ENCODE measurements at regions not wholly inside any gene's neighbourhood (a gene's known extent, or its start where the extent isn't known, plus 50 kb on each side); places are given as distances from the start of the nearest gene placed in this dataset.

- 55 to 79% (median 74%) methylated on average over 3 of the region's 3 CpGs for WGBS, 4 donors
- Histone ChIP-seq H3K27me3 (no peaks in the 10 kb centered on the region), H3K27ac (no peak overlapping the region), H3K9me3 (peaks cover 0 to 21% (median 13%) of the 10 kb centered on the region in 12 donors), H3K4me3 (no peak overlapping the region), H3K36me3 (no peaks in the 10 kb centered on the region), H3K4me1 (no peaks in the 10 kb centered on the region)
- ATAC-seq (no peak), DNase-seq (no peak)
- TF ChIP-seq POLR2A (IDR thresholded peaks at IDR 0.05) = no peak
- TF ChIP-seq, protein P1, sequence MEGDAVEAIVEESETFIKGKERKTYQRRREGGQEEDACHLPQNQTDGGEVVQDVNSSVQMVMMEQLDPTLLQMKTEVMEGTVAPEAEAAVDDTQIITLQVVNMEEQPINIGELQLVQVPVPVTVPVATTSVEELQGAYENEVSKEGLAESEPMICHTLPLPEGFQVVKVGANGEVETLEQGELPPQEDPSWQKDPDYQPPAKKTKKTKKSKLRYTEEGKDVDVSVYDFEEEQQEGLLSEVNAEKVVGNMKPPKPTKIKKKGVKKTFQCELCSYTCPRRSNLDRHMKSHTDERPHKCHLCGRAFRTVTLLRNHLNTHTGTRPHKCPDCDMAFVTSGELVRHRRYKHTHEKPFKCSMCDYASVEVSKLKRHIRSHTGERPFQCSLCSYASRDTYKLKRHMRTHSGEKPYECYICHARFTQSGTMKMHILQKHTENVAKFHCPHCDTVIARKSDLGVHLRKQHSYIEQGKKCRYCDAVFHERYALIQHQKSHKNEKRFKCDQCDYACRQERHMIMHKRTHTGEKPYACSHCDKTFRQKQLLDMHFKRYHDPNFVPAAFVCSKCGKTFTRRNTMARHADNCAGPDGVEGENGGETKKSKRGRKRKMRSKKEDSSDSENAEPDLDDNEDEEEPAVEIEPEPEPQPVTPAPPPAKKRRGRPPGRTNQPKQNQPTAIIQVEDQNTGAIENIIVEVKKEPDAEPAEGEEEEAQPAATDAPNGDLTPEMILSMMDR (IDR thresholded peaks at IDR 0.05) = no peak
- intact Hi-C loops (cut with DNase I) = no loop called here
Measured at GRCh38 chr7:69019437-69019836, 578.8 kb upstream of the AUTS2 start.

DNA sequence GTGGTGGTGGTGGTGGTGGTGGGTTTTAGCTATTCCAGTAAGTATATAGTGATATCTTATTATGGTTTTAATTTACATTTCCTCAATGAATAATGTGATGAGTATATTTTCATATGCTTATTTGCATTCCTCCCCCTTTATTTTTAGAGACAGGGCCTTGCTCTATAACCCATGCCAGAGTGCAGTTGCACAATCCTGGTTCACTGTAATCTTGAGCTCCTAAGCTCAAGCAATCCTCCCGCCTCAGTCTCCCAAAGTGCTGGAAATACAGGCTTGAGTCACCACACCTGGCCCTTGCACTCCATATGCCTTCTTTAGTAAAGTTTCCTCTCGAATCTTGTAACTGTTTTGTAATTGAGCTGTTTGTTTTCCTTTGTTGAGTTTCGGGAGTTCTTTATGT is 577.7 kb upstream of the AUTS2 start:
- no peaks in the 10 kb centered on the region for H3K27me3 ChIP-seq
- DNase-seq (no peak), ATAC-seq (no peak)
- H3K27ac ChIP-seq = no peak overlapping the region
- intact Hi-C loops (cut with DNase I) = no loop called here
- no peak overlapping the region for H3K4me3 ChIP-seq
- H3K36me3 ChIP-seq = no peaks in the 10 kb centered on the region
- H3K4me1 ChIP-seq = no peaks in the 10 kb centered on the region
- 84 to 89% (median 86%) methylated on average over 3 of the region's 3 CpGs for WGBS, 4 donors
- no peak for TF ChIP-seq POLR2A (IDR thresholded peaks at IDR 0.05)
- TF ChIP-seq, protein P1 (IDR thresholded peaks at IDR 0.05) = no peak
- H3K9me3 ChIP-seq = peaks cover 0 to 21% (median 13%) of the 10 kb centered on the region in 12 donors

GRCh38 chr7:69025249-69025648 is 573.0 kb upstream of the AUTS2 start:
- no peak for ATAC-seq
- Histone ChIP-seq H3K27ac (no peak overlapping the region), H3K9me3 (peaks cover 0 to 6% (median 0%) of the 10 kb centered on the region in 12 donors), H3K4me3 (no peak overlapping the region), H3K27me3 (no peaks in the 10 kb centered on the region), H3K36me3 (no peaks in the 10 kb centered on the region), H3K4me1 (no peaks in the 10 kb centered on the region)
- TF ChIP-seq POLR2A (IDR thresholded peaks at IDR 0.05) = no peak
- TF ChIP-seq, protein P1 (IDR thresholded peaks at IDR 0.05) = no peak
- intact Hi-C loops (cut with DNase I) = no loop called here
- no peak for DNase-seq
- 66 to 81% (median 70%) methylated on average over 5 of the region's 5 CpGs for WGBS, 4 donors

- Histone ChIP-seq H3K27me3 (no peaks in the 10 kb centered on the region), H3K27ac (no peak overlapping the region)
- TF ChIP-seq, protein P1 (IDR thresholded peaks at IDR 0.05) = no peak
- TF ChIP-seq POLR2A (IDR thresholded peaks at IDR 0.05) = no peak
Measured at GRCh38 chr7:69032848-69033247, 565.4 kb upstream of the AUTS2 start.

More at GRCh38 chr7:69032848-69033247, 565.4 kb upstream of the AUTS2 start:
- whole genome bisulfite sequencing, 4 donors = 85 to 91% (median 87%) methylated on average over 4 of the region's 4 CpGs
- H3K9me3 ChIP-seq = no peaks in the 10 kb centered on the region
- no peak for DNase-seq
- intact Hi-C loops (cut with DNase I) = no loop called here
- H3K4me1 ChIP-seq = no peaks in the 10 kb centered on the region
- no peak for ATAC-seq
- H3K4me3 ChIP-seq = no peak overlapping the region
- no peaks in the 10 kb centered on the region for H3K36me3 ChIP-seq
